ENCODE measurements at regions not wholly inside any gene's neighbourhood (a gene's known extent, or its start where the extent isn't known, plus 50 kb on each side); places are given as distances from the start of the nearest gene placed in this dataset.

DNA sequence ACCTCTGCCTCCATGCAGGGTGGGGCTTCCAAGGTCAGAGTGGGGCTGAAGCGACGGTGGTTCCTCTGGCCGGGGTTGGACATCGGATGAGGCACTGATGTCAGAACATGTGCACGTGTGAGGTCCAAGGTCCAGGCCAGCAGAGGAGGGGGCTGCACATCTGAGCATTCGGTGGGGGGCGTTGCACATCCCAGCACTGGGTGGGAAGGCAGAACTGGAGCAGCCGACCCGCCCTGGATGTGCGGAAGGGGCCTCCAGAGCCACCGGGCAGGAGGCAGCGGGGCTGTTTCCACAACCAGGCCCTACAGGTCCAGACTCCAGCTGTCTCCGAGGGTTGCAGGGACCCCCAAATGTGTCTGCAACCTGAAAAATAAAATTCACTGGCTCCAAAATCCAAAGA is 271.0 kb downstream of the CTTN start:
- no peak overlapping the region for H3K4me3 ChIP-seq (ENCODE audit: low read depth in 1 of 3, low read length in 3 of 3)
- 90% methylated on average over 13 of the region's 13 CpGs for WGBS
- H3K9ac ChIP-seq (ENCODE audit: low read depth in 1 of 2, low read length in 2 of 2), result no peak overlapping the region
- no peak for TF ChIP-seq ZBTB33 (IDR thresholded peaks at IDR 0.05)
- no peak for TF ChIP-seq EGR1 (IDR thresholded peaks at IDR 0.05; ENCODE audit: low read depth in 2 of 2)
- no peak for TF ChIP-seq RXRA (IDR thresholded peaks at IDR 0.05)
- TF ChIP-seq HNF4G (IDR thresholded peaks at IDR 0.05), result no peak
- TF ChIP-seq, protein P1, sequence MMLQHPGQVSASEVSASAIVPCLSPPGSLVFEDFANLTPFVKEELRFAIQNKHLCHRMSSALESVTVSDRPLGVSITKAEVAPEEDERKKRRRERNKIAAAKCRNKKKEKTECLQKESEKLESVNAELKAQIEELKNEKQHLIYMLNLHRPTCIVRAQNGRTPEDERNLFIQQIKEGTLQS (IDR thresholded peaks at IDR 0.05), result no peak
- no peak for TF ChIP-seq GABPA (IDR thresholded peaks at IDR 0.05 in 1 of 2, conservative IDR thresholded peaks at IDR 0.05 in 1 of 2)
- TF ChIP-seq REST (IDR thresholded peaks at IDR 0.05), result no peak
- no peak for TF ChIP-seq TAF1 (conservative IDR thresholded peaks at IDR 0.05)
- TF ChIP-seq, protein P2, sequence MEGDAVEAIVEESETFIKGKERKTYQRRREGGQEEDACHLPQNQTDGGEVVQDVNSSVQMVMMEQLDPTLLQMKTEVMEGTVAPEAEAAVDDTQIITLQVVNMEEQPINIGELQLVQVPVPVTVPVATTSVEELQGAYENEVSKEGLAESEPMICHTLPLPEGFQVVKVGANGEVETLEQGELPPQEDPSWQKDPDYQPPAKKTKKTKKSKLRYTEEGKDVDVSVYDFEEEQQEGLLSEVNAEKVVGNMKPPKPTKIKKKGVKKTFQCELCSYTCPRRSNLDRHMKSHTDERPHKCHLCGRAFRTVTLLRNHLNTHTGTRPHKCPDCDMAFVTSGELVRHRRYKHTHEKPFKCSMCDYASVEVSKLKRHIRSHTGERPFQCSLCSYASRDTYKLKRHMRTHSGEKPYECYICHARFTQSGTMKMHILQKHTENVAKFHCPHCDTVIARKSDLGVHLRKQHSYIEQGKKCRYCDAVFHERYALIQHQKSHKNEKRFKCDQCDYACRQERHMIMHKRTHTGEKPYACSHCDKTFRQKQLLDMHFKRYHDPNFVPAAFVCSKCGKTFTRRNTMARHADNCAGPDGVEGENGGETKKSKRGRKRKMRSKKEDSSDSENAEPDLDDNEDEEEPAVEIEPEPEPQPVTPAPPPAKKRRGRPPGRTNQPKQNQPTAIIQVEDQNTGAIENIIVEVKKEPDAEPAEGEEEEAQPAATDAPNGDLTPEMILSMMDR (IDR thresholded peaks at IDR 0.05; ENCODE audit: low read depth, low read length, missing input control), result no peak
- TF ChIP-seq JUND (IDR thresholded peaks at IDR 0.05), result no peak
- TF ChIP-seq YY1 (IDR thresholded peaks at IDR 0.05), result no peak
- TF ChIP-seq SP1 (IDR thresholded peaks at IDR 0.05), result no peak
- no peak for TF ChIP-seq MAX (IDR thresholded peaks at IDR 0.05)
- TF ChIP-seq HNF4A (conservative IDR thresholded peaks at IDR 0.05), result no peak
- no peak overlapping the region for H3K27ac ChIP-seq (ENCODE audit: low read depth in 1 of 2, low read length in 2 of 2)
- H3K9me3 ChIP-seq (ENCODE audit: control insufficient read depth in 4 of 4, low read length in 3 of 4), result no peaks in the 10 kb centered on the region
- peaks cover 0 to 3% (median 0%) of the 10 kb centered on the region in 4 donors for H3K36me3 ChIP-seq (ENCODE audit: control insufficient read depth in 4 of 4, insufficient read depth in 3 of 4, low read depth in 1 of 4, low read length in 3 of 4)
- DNase-seq (ENCODE audit: low spot score), result no peak
- no peaks in the 10 kb centered on the region for H3K27me3 ChIP-seq (ENCODE audit: control insufficient read depth in 4 of 4, insufficient read depth in 4 of 4, low read length in 3 of 4)
- H3K4me1 ChIP-seq (ENCODE audit: control insufficient read depth in 4 of 4, insufficient read depth in 4 of 4, low read length in 3 of 4), result peaks cover 5 to 27% (median 13%) of the 10 kb centered on the region in 4 donors

All from liver (tissue), 8 donors.